GM12892 (cell line): ENCODE measurements at regions not wholly inside any gene's neighbourhood (a gene's known extent, or its start where the extent isn't known, plus 50 kb on each side); places are given as distances from the start of the nearest gene placed in this dataset.

Experiments used
- POLR2A ChIP-seq: IDR thresholded peaks from 2 replicates; pipeline ENCODE4 v1.6.1; 2011; ENCODE audit warnings: low read depth, low read length, control low read depth
- POLR2AphosphoS5 ChIP-seq: IDR thresholded peaks from 2 replicates; pipeline ENCODE4 v1.6.1; 2011; ENCODE audit warnings: low read depth, low read length, control low read depth

DNA sequence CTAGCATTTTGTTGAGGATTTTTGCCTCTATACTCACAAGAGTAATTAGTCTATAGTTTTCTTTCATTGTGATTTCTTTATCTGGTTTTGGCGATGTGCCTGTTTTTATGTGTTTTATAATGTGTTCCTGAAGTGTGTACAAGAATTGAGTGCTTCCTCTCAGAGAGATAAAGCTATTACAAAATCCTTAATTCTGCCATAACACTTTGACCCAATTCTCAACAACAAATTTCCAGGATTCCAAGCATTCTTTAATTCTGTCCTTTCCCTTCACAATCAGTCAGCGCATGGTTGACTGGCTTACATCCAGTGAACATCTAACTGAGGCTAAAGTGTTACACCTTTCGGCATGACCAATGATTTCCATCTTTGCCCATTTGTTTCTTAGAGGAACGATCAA is 282.9 kb upstream of the MVB12B start:
- TF ChIP-seq POLR2A = no peak
- TF ChIP-seq POLR2AphosphoS5 = no peak
